ENCODE measurements at regions not wholly inside any gene's neighbourhood (a gene's known extent, or its start where the extent isn't known, plus 50 kb on each side); places are given as distances from the start of the nearest gene placed in this dataset.

GRCh38 chr3:189449084-189449483, 182.1 kb upstream of the TP63 start:
- DNase-seq: no peak
- H3K27me3 ChIP-seq: no peaks in the 10 kb centered on the region
- H3K4me3 ChIP-seq (replicated peaks in 1 of 3): no peak overlapping the region
- intact Hi-C loops (cut with DNase I): no loop called here
- no peaks in the 10 kb centered on the region for H3K9me3 ChIP-seq
- no peak overlapping the region for H3K27ac ChIP-seq
- 59 to 64% methylated on average over 1 of the region's 1 CpG for WGBS, 2 donors
- H3K4me1 ChIP-seq: no peaks in the 10 kb centered on the region
- TF ChIP-seq POLR2A (IDR thresholded peaks at IDR 0.05) (no peak), CTCF (IDR thresholded peaks at IDR 0.05) (no peak)
- H3K36me3 ChIP-seq: no peaks in the 10 kb centered on the region

GRCh38 chr3:189455009-189455408, 176.2 kb upstream of the TP63 start:
- Histone ChIP-seq H3K36me3 (no peaks in the 10 kb centered on the region), H3K27me3 (no peaks in the 10 kb centered on the region), H3K4me3 (replicated peaks in 1 of 3) (no peak overlapping the region), H3K9me3 (no peaks in the 10 kb centered on the region), H3K4me1 (peaks cover 6 to 7% of the 10 kb centered on the region in 2 donors), H3K27ac (no peak overlapping the region)
- TF ChIP-seq POLR2A (IDR thresholded peaks at IDR 0.05): no peak
- TF ChIP-seq CTCF (IDR thresholded peaks at IDR 0.05): no peak
- intact Hi-C loops (cut with DNase I): no loop called here
- 91 to 96% methylated on average over 5 of the region's 5 CpGs for WGBS, 2 donors
- DNase-seq: no peak

- 79 to 87% methylated on average over 6 of the region's 6 CpGs for WGBS, 2 donors
- H3K4me1 ChIP-seq: peaks cover 6 to 7% of the 10 kb centered on the region in 2 donors
These were observed 175.4 kb upstream of the TP63 start for GRCh38 chr3:189455641-189456417.

GRCh38 chr3:189457201-189457607, 174.0 kb upstream of the TP63 start:
- Histone ChIP-seq H3K4me3 (replicated peaks in 1 of 3) (no peak overlapping the region), H3K27me3 (no peaks in the 10 kb centered on the region), H3K4me1 (peaks cover 6 to 7% of the 10 kb centered on the region in 2 donors), H3K9me3 (no peaks in the 10 kb centered on the region), H3K27ac (no peak overlapping the region), H3K36me3 (no peaks in the 10 kb centered on the region)
- no peak for TF ChIP-seq CTCF (IDR thresholded peaks at IDR 0.05)
- intact Hi-C loops (cut with DNase I): no loop called here
- 90 to 92% methylated on average over 7 of the region's 7 CpGs for whole genome bisulfite sequencing, 2 donors
- no peak for DNase-seq

More at GRCh38 chr3:189455641-189456417, 175.4 kb upstream of the TP63 start:
- no peaks in the 10 kb centered on the region for H3K9me3 ChIP-seq
- intact Hi-C loops (cut with DNase I): no loop called here
- no peak overlapping the region for H3K4me3 ChIP-seq (replicated peaks in 1 of 3)
- H3K36me3 ChIP-seq: no peaks in the 10 kb centered on the region
- no peaks in the 10 kb centered on the region for H3K27me3 ChIP-seq
- no peak for DNase-seq
- TF ChIP-seq POLR2A (IDR thresholded peaks at IDR 0.05) (no peak), CTCF (IDR thresholded peaks at IDR 0.05) (no peak)
- H3K27ac ChIP-seq: no peak overlapping the region

- intact Hi-C loops (cut with DNase I): no loop called here
- DNase-seq: no peak
- Histone ChIP-seq H3K36me3 (no peaks in the 10 kb centered on the region), H3K27me3 (no peaks in the 10 kb centered on the region), H3K4me1 (peaks cover 6 to 7% of the 10 kb centered on the region in 2 donors), H3K9me3 (no peaks in the 10 kb centered on the region), H3K27ac (no peak overlapping the region), H3K4me3 (replicated peaks in 1 of 3) (no peak overlapping the region)
- TF ChIP-seq POLR2A (IDR thresholded peaks at IDR 0.05): no peak
- no peak for TF ChIP-seq CTCF (IDR thresholded peaks at IDR 0.05)
- WGBS, 2 donors: 88 to 89% methylated on average over 9 of the region's 9 CpGs
These were observed 173.4 kb upstream of the TP63 start for GRCh38 chr3:189457631-189458412.
